ENCODE measurements at regions not wholly inside any gene's neighbourhood (a gene's known extent, or its start where the extent isn't known, plus 50 kb on each side); places are given as distances from the start of the nearest gene placed in this dataset.

DNA sequence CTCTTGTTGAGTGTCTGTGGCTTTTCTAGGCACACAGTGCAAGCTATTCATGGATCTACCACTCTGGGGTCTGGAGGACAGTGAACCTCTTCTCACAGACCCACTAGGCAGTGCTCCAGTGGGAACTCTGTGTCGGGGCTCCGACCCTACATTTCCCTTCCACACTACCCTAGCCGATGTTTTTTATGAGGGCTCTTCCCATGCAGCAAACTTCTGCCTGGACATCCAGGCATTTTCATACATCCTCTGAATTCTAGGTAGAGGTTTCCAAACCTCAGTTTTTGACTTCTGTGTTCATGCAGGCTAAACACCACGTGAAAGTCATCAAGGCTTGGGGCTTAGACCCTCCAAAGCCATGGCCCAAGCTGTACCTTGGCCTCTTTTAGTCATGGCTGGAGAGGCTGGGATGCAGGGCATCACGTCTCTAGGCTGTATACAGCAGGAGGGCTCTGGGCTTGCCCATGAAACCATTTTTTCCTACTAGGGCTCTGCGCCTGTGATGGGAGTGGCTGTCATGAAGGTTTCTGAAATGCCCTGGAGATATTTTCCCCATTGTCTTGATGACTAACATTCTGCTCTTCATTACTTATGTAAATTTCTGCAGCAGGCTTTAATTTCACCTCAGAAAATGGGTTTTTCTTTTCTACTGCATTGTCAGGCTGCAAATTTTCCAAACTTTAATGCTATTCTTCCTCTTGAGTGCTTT is 249.8 kb upstream of the CPEB2 start:
- no peak for DNase-seq

GRCh38 chr4:14767142-14767541 is 235.1 kb upstream of the CPEB2 start:
- DNase-seq = no peak

- no peak for DNase-seq
These were observed 233.8 kb upstream of the CPEB2 start for GRCh38 chr4:14768449-14768848.

- no peak for DNase-seq
These were observed 232.3 kb upstream of the CPEB2 start for GRCh38 chr4:14769993-14770392.

DNA sequence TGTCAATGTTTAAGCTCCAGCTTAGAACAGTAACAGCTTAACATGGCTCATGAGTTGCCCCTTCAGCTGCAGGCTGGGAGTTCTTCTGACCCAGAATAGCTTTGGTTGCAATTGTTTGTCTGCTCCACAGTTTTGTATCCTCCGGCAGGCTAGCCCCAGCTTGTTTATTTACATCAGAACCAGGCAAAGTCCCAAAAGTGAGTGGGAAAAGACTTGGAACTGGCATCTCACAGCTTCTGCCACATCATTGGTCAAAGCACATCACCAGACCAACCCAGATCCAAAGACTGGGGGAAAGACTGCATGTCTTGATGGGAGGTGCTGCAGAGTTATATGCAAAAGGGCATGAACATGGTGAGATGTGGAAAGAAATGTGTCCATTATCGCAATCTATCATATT is 231.2 kb upstream of the CPEB2 start:
- no peak for DNase-seq

GRCh38 chr4:14771504-14772175 is 230.6 kb upstream of the CPEB2 start:
- no peak for DNase-seq

DNA sequence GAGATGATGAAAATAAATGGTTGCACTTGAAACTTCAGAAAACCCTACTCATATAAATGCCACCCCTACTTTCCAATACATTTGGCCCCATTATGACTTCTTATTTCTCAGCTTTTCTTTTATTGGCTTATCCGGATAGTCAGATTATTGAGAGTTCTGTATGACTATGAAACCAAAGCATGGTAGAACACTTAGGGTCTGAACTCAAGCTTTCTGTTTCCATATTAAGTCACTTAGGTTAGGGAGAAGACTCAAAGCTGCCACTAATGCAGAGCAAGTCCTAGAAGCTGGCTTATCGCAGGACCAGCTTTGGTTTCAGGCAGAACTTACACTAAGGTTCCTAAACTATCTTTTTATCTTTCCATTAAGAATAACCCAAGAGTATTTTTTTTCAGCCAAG is 229.9 kb upstream of the CPEB2 start:
- DNase-seq = no peak

DNA sequence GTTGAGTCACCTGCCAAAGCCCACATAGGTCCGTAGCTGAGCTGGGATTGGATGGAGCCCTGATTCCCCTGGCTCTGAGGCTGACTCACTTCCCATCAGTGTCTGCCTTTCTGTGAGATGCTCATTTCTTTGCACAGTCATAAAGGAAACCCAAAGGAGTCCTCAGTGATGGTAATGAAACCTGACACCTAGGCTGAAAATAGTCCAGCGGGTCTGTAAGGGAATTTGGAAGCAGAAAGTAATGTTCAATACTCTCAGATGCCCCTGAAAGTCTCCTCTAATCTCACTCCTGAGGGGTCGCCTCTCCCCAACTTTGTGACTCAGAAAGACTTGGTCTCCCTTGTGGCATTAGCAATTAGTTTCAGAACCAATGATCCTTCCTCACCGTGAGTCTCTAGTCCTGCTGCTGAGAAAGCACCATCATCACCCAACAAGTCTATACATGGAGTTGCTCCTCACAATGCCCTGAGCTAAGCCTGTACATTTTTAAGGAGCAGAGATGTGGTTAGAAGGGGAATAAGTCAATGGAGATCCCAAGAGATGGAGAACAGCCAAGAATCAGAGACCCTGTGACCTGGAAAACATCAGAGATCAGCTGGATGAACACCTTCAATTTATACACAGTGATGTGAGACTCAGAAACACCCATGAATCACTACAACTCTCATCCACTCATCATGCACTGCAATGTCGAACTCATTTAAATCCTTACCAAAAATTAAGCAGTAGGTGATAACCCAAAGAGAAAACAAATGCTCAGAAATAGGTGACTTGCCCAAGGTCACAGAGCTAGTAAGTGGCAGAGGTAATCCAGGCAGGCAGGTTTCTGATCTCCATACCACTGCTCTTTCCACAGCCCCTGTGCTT is 219.0 kb upstream of the CPEB2 start:
- DNase-seq = no peak

GRCh38 chr4:14787221-14787620 is 215.1 kb upstream of the CPEB2 start:
- no peak for DNase-seq

DNA sequence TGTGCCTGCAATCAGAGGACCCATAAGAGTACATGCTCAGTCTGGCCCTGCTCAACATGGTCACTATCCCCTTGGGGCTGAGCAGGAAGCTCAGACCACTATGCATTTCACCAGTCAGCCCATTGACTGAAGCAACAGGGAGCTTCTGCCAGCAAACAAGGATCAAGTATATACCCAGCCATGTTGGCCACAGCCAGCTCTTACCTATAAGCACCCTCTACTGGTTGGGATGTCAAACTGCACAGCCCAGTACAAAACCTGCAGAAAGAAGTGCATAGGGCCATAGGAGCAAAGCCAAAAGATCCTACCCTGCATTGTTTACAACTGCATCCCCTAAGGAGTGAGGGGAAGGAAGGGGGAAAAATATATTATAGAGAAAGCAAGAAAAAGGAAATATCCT is 214.4 kb upstream of the CPEB2 start:
- DNase-seq = no peak

DNA sequence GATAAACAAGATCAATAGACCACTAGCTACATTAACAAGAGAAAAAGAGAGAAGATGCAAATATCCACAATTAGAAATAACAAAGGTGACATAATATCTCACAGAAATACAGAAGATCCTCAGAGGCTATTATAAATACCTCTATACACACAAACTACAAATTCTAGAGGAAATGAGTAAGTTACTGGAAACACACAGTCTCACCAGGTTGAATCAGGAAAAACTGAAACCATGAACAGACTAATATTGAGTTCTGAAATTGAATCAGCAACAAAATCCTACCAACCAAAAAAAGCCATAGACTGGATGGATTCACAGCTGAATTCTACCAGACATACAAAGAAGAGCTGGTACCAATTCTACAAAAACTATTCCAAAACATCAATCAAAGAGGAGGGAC is 211.8 kb upstream of the CPEB2 start:
- no peak for DNase-seq

- DNase-seq = no peak
These were observed 209.5 kb upstream of the CPEB2 start for GRCh38 chr4:14792702-14793227.

DNA sequence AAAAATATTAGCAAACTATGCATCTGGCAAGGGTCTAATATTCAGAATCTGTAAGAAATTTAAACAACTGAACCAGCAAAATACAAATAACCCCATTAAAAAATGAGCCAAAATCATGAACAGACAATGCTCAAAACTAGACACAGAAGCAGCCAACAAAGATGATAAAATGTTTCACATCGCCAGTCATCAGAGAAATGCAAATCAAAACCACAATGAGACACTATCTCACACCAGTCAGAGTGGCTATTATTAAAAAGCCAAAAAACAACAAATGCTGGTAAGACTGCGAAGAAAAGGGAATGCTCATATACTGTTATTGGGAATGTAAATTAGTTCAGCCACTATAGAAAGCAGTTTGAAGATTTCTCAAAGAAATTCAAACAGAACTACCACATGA is 201.3 kb upstream of the CPEB2 start:
- DNase-seq = no peak

DNA sequence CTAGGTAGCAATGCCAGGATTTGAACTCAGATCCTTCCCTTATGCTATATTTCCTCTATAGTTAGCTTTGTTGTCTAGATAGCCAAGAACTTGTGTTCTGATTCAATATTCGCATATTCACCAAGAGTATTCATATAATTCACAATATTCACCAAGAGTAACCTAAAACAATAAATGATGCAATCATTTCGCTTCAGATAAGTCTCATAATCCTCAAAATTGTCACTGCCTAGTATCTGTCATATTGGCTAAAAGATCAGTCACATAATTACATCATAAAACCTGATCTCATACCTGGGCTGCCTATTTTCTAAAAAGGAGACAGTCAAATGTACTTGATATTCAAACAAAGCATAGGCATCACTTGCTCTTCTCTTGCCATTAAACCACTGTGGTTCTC is 199.7 kb upstream of the CPEB2 start:
- DNase-seq = no peak

DNA sequence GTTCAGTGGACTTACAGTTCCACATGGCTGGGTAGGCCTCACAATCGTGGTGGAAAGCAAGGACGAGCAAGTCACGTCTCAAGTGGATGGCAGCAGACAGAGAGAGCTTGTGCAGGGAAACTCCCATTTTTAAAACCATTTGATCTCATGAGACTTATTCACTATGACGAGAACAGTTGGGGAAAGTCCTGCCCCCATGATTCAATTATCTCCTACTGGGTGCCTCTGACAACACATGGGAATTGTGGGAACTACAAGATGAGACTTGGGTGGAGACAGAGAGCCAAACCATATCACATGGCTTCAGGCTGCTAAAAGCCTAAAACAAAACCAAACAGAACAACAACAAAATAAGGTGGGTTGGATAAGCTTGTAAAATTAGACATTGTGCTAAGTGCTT is 194.4 kb upstream of the CPEB2 start:
- DNase-seq = no peak

DNA sequence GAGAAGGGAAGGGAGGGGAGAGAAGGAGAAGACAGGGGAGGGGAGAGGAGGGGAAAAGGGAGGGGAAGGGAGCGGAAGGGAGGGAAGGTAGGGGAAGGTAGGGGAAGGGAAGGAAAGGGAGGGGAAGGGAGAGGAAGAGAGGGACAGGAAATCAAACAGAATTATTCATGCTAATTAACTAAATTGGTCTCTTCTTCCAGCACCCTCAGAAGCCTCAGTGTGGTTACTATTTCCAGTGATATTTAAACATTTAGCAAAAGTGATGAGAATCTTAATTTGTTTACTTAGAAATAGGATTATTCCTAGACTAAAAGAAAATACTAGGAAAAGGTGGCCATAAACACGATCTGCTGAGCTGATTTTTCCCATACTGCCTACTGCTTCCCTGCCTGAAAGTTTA is 193.1 kb upstream of the CPEB2 start:
- DNase-seq = no peak

DNA sequence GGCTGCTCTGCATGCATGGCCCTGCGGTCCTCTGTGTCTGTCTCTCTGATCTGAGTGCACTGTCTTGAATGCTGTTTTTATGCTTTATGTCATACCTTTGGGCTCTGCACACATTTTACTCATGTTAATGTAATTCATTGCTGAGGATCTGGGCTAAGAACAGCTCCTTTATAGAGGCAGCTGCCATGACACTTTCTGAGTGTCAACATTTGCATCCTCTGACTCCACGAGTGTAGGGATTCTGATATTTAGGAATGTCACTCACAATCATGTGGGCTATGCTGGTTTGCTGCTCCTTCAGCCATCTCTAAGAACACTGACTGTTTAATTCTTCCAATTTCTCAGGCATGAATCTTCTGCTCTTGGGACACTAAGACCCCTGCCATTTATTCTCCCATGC is 192.2 kb upstream of the CPEB2 start:
- DNase-seq = no peak

DNA sequence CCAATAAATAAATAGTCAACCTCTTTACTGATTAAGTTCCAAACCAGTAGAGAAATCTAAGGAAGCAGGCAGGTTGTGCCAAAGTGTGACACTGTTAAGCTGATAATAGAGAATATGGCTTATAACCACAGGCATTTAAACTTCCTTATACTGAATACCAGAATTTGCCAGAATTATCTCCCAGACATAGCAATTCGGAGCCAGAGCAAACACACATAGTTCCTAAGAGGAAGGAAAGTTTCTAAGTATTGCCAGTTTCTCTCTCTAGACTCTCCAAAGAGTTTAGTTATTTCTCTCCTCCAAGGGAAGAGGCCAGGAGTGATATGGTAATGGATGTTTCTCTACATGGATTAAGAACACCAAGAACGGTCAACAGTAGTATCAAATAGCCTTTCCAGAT is 191.7 kb upstream of the CPEB2 start:
- DNase-seq = no peak

DNA sequence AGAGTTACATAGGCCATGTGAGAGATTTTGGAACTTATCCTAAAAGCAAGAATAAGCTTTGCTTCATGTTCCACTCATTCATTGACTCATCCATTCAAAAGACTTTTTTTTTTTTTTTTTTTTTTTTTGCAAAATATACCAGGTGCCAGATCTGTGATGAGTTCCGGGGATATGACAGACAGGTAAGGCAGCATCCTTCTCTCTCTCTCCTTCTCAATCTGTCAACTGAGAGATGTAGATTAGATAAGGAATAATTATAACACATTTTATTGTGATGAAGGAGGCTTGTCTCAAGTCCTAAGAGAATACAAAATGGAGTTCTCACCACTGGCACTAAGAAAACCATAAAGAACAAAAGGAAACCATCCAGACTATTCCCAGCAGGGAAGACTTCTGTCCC is 190.2 kb upstream of the CPEB2 start:
- no peak for DNase-seq

GRCh38 chr4:14816623-14817261 is 185.5 kb upstream of the CPEB2 start:
- no peak for DNase-seq

- no peak for DNase-seq
These were observed 178.1 kb upstream of the CPEB2 start for GRCh38 chr4:14824189-14824588.

DNA sequence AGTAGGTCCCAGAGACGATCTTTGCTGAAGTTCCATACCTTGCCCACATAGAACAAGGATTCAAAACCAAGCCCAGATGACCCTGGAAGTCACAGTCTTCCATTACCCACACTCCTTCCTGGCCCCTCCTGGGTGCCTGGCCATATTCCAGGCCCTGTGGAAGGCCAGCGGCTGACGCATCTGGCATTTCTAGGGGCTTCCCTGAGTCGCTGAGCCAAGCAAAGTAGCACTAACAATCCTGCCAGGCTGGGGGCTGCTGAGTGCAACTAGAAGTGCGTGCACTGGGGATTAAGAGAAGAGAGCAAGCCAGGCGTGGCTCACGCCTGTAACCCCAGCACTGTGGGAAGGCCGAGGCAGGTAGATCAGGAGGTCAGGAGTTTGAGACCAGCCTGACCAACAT is 175.2 kb upstream of the CPEB2 start:
- DNase-seq = no peak

DNA sequence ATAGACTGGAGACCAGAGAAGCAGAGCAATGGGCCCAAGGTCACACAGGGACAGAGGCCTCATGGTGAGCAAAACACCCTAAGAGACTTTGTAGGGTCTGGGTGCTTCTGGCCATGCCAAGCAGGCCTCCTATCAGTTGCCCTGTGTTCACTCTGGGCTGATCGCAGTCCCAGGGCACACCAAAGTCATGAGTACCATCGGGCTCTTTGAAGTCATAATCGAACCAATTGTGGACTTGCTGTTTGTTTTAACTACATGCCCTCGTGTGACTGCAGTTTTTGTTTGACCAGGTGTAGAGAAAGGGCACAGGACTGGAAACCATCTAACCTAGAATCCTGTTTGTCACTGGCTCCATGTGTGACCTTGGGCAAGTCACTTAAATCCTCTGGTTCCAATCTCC is 172.5 kb upstream of the CPEB2 start:
- no peak for DNase-seq
